Activated naive CD4-positive, alpha-beta T cell treated with anti-CD3 and anti-CD28 coated beads, Interleukin-2, amount 50 U/mL, for 24 hours (primary cell): ENCODE measurements at regions not wholly inside any gene's neighbourhood (a gene's known extent, or its start where the extent isn't known, plus 50 kb on each side); places are given as distances from the start of the nearest gene placed in this dataset.

ENCODE experiments used
- H3K27ac Mint-ChIP-seq: one replicate; pipeline ENCODE4 v1.8.0; 2021; ENCODE audit warnings: mild to moderate bottlenecking, mixed read lengths
- H3K27me3 Mint-ChIP-seq: one replicate; pipeline ENCODE4 v1.8.0; 2021; ENCODE audit warnings: mixed read lengths
- H3K36me3 Mint-ChIP-seq: one replicate; pipeline ENCODE4 v1.8.0; 2021; ENCODE audit warnings: mixed read lengths
- H3K4me1 Mint-ChIP-seq: one replicate; pipeline ENCODE4 v1.8.0; 2021; ENCODE audit warnings: mixed read lengths
- H3K4me3 Mint-ChIP-seq: one replicate; pipeline ENCODE4 v1.8.0; 2021; ENCODE audit warnings: mild to moderate bottlenecking, mixed read lengths
- H3K9me3 Mint-ChIP-seq: one replicate; pipeline ENCODE4 v1.8.0; 2021; ENCODE audit warnings: mixed read lengths

GRCh38 chr6:139643986-139644385, 269.5 kb upstream of the CITED2 start:
- Mint-ChIP-seq H3K4me3 (no peak overlapping the region), H3K27ac (no peak overlapping the region), H3K4me1 (peaks cover 5% of the 10 kb centered on the region), H3K27me3 (peaks cover 10% of the 10 kb centered on the region), H3K36me3 (peaks cover 2% of the 10 kb centered on the region), H3K9me3 (no peaks in the 10 kb centered on the region)

GRCh38 chr6:139642346-139642745, 267.9 kb upstream of the CITED2 start:
- no peak overlapping the region for H3K4me3 Mint-ChIP-seq
- H3K9me3 Mint-ChIP-seq: no peaks in the 10 kb centered on the region
- no peak overlapping the region for H3K27ac Mint-ChIP-seq
- H3K36me3 Mint-ChIP-seq: peaks cover 2% of the 10 kb centered on the region
- H3K27me3 Mint-ChIP-seq: peaks cover 16% of the 10 kb centered on the region
- H3K4me1 Mint-ChIP-seq: peaks cover 5% of the 10 kb centered on the region

GRCh38 chr6:139641376-139641775, 266.9 kb upstream of the CITED2 start:
- no peaks in the 10 kb centered on the region for H3K36me3 Mint-ChIP-seq
- no peak overlapping the region for H3K4me3 Mint-ChIP-seq
- peaks cover 14% of the 10 kb centered on the region for H3K27me3 Mint-ChIP-seq
- peaks cover 5% of the 10 kb centered on the region for H3K4me1 Mint-ChIP-seq
- no peak overlapping the region for H3K27ac Mint-ChIP-seq
- no peaks in the 10 kb centered on the region for H3K9me3 Mint-ChIP-seq

GRCh38 chr6:139640921-139641320, 266.5 kb upstream of the CITED2 start:
- Mint-ChIP-seq H3K27me3 (peaks cover 14% of the 10 kb centered on the region), H3K27ac (no peak overlapping the region), H3K36me3 (no peaks in the 10 kb centered on the region), H3K9me3 (no peaks in the 10 kb centered on the region), H3K4me3 (no peak overlapping the region), H3K4me1 (peaks cover 5% of the 10 kb centered on the region)

- Mint-ChIP-seq H3K4me1 (peaks cover 5% of the 10 kb centered on the region), H3K27ac (no peak overlapping the region), H3K36me3 (no peaks in the 10 kb centered on the region), H3K27me3 (peaks cover 16% of the 10 kb centered on the region), H3K9me3 (no peaks in the 10 kb centered on the region), H3K4me3 (no peak overlapping the region)
Observed at GRCh38 chr6:139640448-139640847, 266.0 kb upstream of the CITED2 start.

- Mint-ChIP-seq H3K9me3 (no peaks in the 10 kb centered on the region), H3K27ac (no peak overlapping the region), H3K4me3 (no peak overlapping the region), H3K27me3 (peaks cover 20% of the 10 kb centered on the region), H3K4me1 (peaks cover 5% of the 10 kb centered on the region), H3K36me3 (peaks cover 1% of the 10 kb centered on the region)
Observed at GRCh38 chr6:139639507-139639906, 265.1 kb upstream of the CITED2 start.

GRCh38 chr6:139638179-139638941, 263.9 kb upstream of the CITED2 start:
- Mint-ChIP-seq H3K27me3 (peaks cover 19% of the 10 kb centered on the region), H3K27ac (no peak overlapping the region), H3K4me1 (peaks cover 5% of the 10 kb centered on the region), H3K4me3 (no peak overlapping the region), H3K9me3 (no peaks in the 10 kb centered on the region), H3K36me3 (peaks cover 2% of the 10 kb centered on the region)

GRCh38 chr6:139637766-139638165, 263.3 kb upstream of the CITED2 start:
- Mint-ChIP-seq H3K4me3 (no peak overlapping the region), H3K27me3 (peaks cover 19% of the 10 kb centered on the region), H3K27ac (no peak overlapping the region), H3K9me3 (no peaks in the 10 kb centered on the region), H3K4me1 (peaks cover 5% of the 10 kb centered on the region), H3K36me3 (peaks cover 2% of the 10 kb centered on the region)

GRCh38 chr6:139636391-139636790, 261.9 kb upstream of the CITED2 start:
- Mint-ChIP-seq H3K4me3 (no peak overlapping the region), H3K4me1 (peaks cover 5% of the 10 kb centered on the region), H3K27ac (no peak overlapping the region), H3K27me3 (peaks cover 22% of the 10 kb centered on the region), H3K36me3 (peaks cover 2% of the 10 kb centered on the region), H3K9me3 (no peaks in the 10 kb centered on the region)

GRCh38 chr6:139635401-139636130, 261.1 kb upstream of the CITED2 start:
- H3K4me1 Mint-ChIP-seq: peaks cover under 1% of the 10 kb centered on the region
- H3K9me3 Mint-ChIP-seq: no peaks in the 10 kb centered on the region
- H3K4me3 Mint-ChIP-seq: no peak overlapping the region
- H3K36me3 Mint-ChIP-seq: peaks cover 2% of the 10 kb centered on the region
- peaks cover 23% of the 10 kb centered on the region for H3K27me3 Mint-ChIP-seq
- no peak overlapping the region for H3K27ac Mint-ChIP-seq

GRCh38 chr6:139632840-139633239, 258.4 kb upstream of the CITED2 start:
- H3K9me3 Mint-ChIP-seq: no peaks in the 10 kb centered on the region
- no peaks in the 10 kb centered on the region for H3K4me1 Mint-ChIP-seq
- peaks cover 25% of the 10 kb centered on the region for H3K27me3 Mint-ChIP-seq
- peaks cover 2% of the 10 kb centered on the region for H3K36me3 Mint-ChIP-seq
- no peak overlapping the region for H3K27ac Mint-ChIP-seq
- H3K4me3 Mint-ChIP-seq: no peak overlapping the region

- Mint-ChIP-seq H3K9me3 (no peaks in the 10 kb centered on the region), H3K36me3 (no peaks in the 10 kb centered on the region), H3K27ac (no peak overlapping the region), H3K27me3 (peaks cover 17% of the 10 kb centered on the region), H3K4me3 (no peak overlapping the region), H3K4me1 (no peaks in the 10 kb centered on the region)
Observed at GRCh38 chr6:139628270-139628669, 253.8 kb upstream of the CITED2 start.

- Mint-ChIP-seq H3K36me3 (no peaks in the 10 kb centered on the region), H3K4me1 (no peaks in the 10 kb centered on the region), H3K9me3 (no peaks in the 10 kb centered on the region), H3K27me3 (peaks cover 16% of the 10 kb centered on the region), H3K4me3 (no peak overlapping the region), H3K27ac (no peak overlapping the region)
Observed at GRCh38 chr6:139627091-139627490, 252.6 kb upstream of the CITED2 start.

- Mint-ChIP-seq H3K27me3 (peaks cover 17% of the 10 kb centered on the region), H3K27ac (no peak overlapping the region), H3K36me3 (no peaks in the 10 kb centered on the region), H3K4me1 (no peaks in the 10 kb centered on the region), H3K4me3 (no peak overlapping the region), H3K9me3 (no peaks in the 10 kb centered on the region)
Observed at GRCh38 chr6:139625998-139626975, 251.8 kb upstream of the CITED2 start.

GRCh38 chr6:139625081-139625939, 250.9 kb upstream of the CITED2 start:
- peaks cover 16% of the 10 kb centered on the region for H3K27me3 Mint-ChIP-seq
- H3K36me3 Mint-ChIP-seq: no peaks in the 10 kb centered on the region
- no peaks in the 10 kb centered on the region for H3K9me3 Mint-ChIP-seq
- H3K27ac Mint-ChIP-seq: no peak overlapping the region
- no peaks in the 10 kb centered on the region for H3K4me1 Mint-ChIP-seq
- H3K4me3 Mint-ChIP-seq: no peak overlapping the region
